SK-N-MC (cell line): ENCODE measurements at regions not wholly inside any gene's neighbourhood (a gene's known extent, or its start where the extent isn't known, plus 50 kb on each side); places are given as distances from the start of the nearest gene placed in this dataset.

Experiments
- EZH2 ChIP-seq: fragments of 200-600 bp; sonication (generic); IDR thresholded peaks from one replicate; pipeline ENCODE4 v1.6.1; 2017; ENCODE audit warnings: antibody characterized with exemption
- POLR2AphosphoS5 ChIP-seq: IDR thresholded peaks from 2 replicates; pipeline ENCODE4 v1.6.1; 2012; ENCODE audit warnings: mild to moderate bottlenecking, low read depth, low read length, borderline replicate concordance

DNA sequence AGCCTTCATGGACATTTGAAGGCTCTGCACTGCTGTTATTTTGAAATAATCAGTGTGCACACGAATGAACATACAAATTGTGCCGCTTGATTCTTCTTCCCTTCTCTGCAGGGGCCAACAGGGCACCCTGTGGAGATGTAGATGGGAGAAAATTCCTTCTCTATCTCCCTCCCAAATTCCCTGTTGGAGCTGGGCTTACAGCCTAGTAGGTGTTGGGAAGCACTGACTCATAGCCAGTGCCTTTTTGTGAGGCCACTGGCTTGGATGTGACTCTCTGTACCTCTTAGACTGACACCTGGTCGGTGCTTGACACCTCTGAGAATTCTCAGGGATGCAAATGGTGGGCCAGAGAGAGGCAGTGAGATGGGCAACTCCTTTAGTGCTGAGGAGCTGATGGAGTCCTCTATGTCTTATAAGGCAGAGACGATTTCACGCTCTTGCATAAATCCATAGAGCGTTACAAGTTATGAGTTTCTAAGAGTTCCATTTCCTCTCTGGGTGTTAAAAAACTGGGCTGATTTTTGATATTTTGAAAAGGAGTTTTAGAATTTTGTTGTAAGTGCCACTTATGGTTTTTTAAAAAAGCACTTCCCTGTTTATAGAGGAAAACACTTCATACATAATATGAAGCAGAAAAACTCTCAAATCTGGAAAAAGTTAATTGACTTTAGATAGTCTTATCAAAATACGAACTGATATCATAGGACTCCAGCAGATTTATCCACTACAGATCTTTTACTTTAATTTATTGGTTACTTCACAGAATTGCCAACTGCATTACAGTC is 89.8 kb upstream of the MAP3K7 start:
- TF ChIP-seq POLR2AphosphoS5 (no peak), EZH2 (no peak)
